Type B pancreatic cell (in vitro differentiated cells): ENCODE measurements at regions not wholly inside any gene's neighbourhood (a gene's known extent, or its start where the extent isn't known, plus 50 kb on each side); places are given as distances from the start of the nearest gene placed in this dataset.

Source experiments
- DNase-seq: peaks from one replicate; pipeline ENCODE4 v3.0.0; 2021; ENCODE audit warnings: mixed read lengths; ENCODE audit not compliant: unreplicated experiment; ENCODE audit errors: extremely low spot score
- H3K27ac Mint-ChIP-seq: 2 replicates; pipeline ENCODE4 v1.8.0; 2021; ENCODE audit warnings: mild to moderate bottlenecking, mixed read lengths
- H3K27me3 Mint-ChIP-seq: 2 replicates; pipeline ENCODE4 v1.8.0; 2021; ENCODE audit warnings: mixed read lengths
- H3K36me3 Mint-ChIP-seq: 2 replicates; pipeline ENCODE4 v1.8.0; 2021; ENCODE audit warnings: mixed read lengths
- H3K4me1 Mint-ChIP-seq: one replicate; pipeline ENCODE4 v1.8.0; 2021; ENCODE audit warnings: mixed read lengths; ENCODE audit not compliant: unreplicated experiment
- H3K4me3 Mint-ChIP-seq: 2 replicates; pipeline ENCODE4 v1.8.0; 2021; ENCODE audit warnings: mild to moderate bottlenecking, mixed read lengths
- H3K9me3 Mint-ChIP-seq: 2 replicates; pipeline ENCODE4 v1.8.0; 2021; ENCODE audit warnings: mixed read lengths
- TF ChIP-seq, protein P1 (sequence below): fragments of 200-600 bp; sonication (generic); conservative IDR thresholded peaks from 2 replicates; pipeline ENCODE4 v1.5.0; 2021; ENCODE audit warnings: antibody characterized with exemption, mild to moderate bottlenecking

DNA sequence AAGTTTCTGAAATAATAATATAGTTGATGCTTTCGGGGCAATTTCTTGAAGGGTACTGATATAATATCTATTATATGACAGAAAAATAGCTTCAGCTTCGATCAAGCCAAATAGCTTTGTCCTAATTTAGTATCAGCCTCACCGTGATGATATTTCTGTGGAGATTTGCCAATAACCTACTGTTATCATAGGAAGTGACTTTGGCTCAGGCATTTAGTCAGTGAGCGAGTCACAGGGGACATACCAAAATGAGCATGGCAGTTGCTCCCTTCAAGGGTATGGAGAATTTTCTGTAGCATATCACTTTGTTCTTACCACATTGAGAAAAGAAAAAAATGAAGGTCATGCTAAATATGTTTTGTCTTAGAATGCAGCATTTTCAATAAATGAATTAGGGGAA, 767.6 kb upstream of the SLITRK1 start:
- Mint-ChIP-seq H3K27me3 (no peaks in the 10 kb centered on the region), H3K36me3 (no peaks in the 10 kb centered on the region), H3K27ac (no peak overlapping the region), H3K9me3 (no peaks in the 10 kb centered on the region), H3K4me3 (no peak overlapping the region), H3K4me1 (peaks cover 13% of the 10 kb centered on the region)
- DNase-seq: no peak
- TF ChIP-seq, protein P1, sequence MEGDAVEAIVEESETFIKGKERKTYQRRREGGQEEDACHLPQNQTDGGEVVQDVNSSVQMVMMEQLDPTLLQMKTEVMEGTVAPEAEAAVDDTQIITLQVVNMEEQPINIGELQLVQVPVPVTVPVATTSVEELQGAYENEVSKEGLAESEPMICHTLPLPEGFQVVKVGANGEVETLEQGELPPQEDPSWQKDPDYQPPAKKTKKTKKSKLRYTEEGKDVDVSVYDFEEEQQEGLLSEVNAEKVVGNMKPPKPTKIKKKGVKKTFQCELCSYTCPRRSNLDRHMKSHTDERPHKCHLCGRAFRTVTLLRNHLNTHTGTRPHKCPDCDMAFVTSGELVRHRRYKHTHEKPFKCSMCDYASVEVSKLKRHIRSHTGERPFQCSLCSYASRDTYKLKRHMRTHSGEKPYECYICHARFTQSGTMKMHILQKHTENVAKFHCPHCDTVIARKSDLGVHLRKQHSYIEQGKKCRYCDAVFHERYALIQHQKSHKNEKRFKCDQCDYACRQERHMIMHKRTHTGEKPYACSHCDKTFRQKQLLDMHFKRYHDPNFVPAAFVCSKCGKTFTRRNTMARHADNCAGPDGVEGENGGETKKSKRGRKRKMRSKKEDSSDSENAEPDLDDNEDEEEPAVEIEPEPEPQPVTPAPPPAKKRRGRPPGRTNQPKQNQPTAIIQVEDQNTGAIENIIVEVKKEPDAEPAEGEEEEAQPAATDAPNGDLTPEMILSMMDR: no peak

DNA sequence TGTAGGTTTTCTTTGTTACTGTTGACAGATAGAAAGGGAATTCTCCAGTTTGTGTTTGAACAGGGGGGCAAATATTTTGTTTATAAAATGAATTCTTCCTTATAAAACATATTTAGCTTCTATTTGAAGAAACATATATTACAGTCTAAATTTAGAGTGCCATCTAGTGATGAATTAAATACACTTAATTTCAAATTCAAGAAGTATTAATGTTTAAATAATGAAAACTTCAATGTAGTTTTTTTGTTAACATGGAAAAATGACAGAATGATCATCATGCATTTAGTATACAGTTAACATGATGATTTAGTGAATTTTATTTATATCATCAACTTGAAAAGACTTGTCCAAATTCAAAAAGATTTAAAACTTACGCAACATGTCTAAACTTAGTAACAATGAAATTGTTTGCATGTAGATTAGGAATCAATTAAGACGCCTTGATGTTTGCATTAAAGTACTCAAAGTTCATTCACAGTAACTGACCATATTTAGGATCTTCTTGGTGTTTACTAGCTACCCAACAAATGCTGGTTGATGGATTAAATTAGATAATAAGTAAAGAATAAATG, 765.9 kb upstream of the SLITRK1 start:
- Mint-ChIP-seq H3K4me1 (peaks cover 9% of the 10 kb centered on the region), H3K36me3 (no peaks in the 10 kb centered on the region), H3K27ac (no peak overlapping the region), H3K9me3 (no peaks in the 10 kb centered on the region), H3K4me3 (no peak overlapping the region), H3K27me3 (no peaks in the 10 kb centered on the region)
- no peak for DNase-seq
- TF ChIP-seq, protein P1: peak; percentile 54

DNA sequence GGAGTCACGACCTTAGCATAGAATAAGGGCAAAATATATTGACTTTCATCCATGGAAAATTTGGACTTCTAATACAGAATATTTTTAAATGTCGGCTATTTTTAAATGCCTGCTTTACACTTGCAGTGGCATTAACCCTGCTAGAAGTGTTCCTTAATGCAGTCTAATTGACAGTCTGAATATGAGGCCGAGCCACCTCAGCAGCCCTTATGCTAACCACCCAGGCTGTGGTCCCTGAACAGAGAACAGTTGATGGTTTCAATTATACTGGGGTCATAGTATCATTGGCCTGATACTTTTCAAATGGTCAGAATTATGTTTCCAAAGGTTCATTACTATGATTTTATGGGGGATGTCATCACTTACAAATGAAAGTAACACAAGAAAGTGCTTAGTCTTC, 764.7 kb upstream of the SLITRK1 start:
- no peaks in the 10 kb centered on the region for H3K36me3 Mint-ChIP-seq
- TF ChIP-seq, protein P1: no peak
- H3K27ac Mint-ChIP-seq: no peak overlapping the region
- DNase-seq: no peak
- H3K27me3 Mint-ChIP-seq: no peaks in the 10 kb centered on the region
- no peaks in the 10 kb centered on the region for H3K9me3 Mint-ChIP-seq
- peaks cover 9% of the 10 kb centered on the region for H3K4me1 Mint-ChIP-seq
- H3K4me3 Mint-ChIP-seq: no peak overlapping the region

DNA sequence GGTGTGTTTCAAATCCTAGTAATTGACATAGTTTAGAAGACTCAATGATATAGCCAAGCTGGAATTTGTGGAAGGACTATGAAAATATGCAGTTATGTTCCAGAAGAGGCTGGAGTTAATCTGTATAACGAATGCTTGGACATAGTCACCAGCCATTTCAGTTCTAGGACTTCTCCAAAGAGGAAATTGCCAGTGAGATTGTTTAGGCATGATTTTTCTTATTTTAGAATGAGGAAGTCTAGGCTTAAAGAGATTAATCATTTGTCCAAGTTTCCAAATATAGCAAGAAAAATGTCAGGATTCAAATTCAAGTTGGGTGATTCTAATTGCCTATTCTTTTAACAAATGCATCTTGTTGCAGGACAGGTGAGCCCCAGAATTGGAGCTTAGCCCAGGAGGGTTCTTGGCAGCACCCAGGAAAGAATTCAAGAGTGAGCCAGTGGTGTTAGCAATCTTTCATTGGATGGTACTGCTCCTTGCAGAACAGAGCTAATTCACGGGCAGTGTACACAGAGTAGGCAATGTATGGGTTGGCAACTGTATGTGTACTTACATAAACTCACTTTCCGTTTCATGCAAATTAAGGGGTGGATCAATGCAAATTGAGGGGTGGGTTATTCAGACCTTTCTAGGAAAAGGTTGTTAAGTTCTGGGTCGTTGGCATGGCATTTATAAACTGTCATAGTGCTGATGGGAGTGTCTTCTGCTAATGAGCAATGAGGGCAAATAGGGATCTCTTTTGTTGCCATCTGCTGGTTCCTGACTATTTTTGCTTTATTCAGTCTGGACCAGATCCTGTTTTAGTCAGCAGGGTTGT, 763.1 kb upstream of the SLITRK1 start:
- no peak overlapping the region for H3K4me3 Mint-ChIP-seq
- peaks cover 5% of the 10 kb centered on the region for H3K4me1 Mint-ChIP-seq
- no peaks in the 10 kb centered on the region for H3K27me3 Mint-ChIP-seq
- TF ChIP-seq, protein P1: no peak
- H3K27ac Mint-ChIP-seq: no peak overlapping the region
- H3K36me3 Mint-ChIP-seq: no peaks in the 10 kb centered on the region
- H3K9me3 Mint-ChIP-seq: no peaks in the 10 kb centered on the region
- no peak for DNase-seq

DNA sequence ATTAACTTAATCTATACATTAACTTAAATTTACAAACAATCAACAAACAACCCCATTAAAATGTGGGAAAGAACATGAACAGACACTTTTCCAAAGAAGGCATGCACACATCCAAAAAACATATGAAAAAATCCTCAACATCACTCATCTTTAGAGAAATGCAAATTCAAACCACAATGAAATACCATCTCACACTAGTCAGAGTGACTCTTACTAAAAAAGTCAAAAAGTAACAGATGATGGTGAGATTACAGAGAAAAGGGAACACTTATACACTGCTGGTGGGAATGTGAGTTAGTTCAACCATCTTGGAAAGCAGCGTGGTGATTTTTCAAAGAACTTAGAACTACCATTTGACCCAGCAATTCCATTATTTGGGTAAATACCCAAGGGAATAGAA, 759.2 kb upstream of the SLITRK1 start:
- no peak for DNase-seq
- Mint-ChIP-seq H3K36me3 (no peaks in the 10 kb centered on the region), H3K9me3 (no peaks in the 10 kb centered on the region), H3K4me1 (no peaks in the 10 kb centered on the region), H3K4me3 (no peak overlapping the region), H3K27me3 (no peaks in the 10 kb centered on the region), H3K27ac (no peak overlapping the region)
- TF ChIP-seq, protein P1: no peak
